Activated naive CD8-positive, alpha-beta T cell treated with anti-CD3 and anti-CD28 coated beads for 36 hours (primary cell): ENCODE measurements at regions not wholly inside any gene's neighbourhood (a gene's known extent, or its start where the extent isn't known, plus 50 kb on each side); places are given as distances from the start of the nearest gene placed in this dataset.
"Not testable (repeated sequence)": the region's sequence is repeated elsewhere in the genome, so short reads cannot be mapped to it uniquely, and the experiment has no call there.

Source experiments
- DNase-seq: peaks from one replicate; pipeline ENCODE4 v3.0.0; 2021
- H3K27ac Mint-ChIP-seq: one replicate; pipeline ENCODE4 v1.8.0; 2022; ENCODE audit warnings: mild to moderate bottlenecking, moderate library complexity, mixed read lengths
- H3K27me3 Mint-ChIP-seq: one replicate; pipeline ENCODE4 v1.8.0; 2022; ENCODE audit warnings: mild to moderate bottlenecking, mixed read lengths
- H3K36me3 Mint-ChIP-seq: one replicate; pipeline ENCODE4 v1.8.0; 2021; ENCODE audit warnings: mild to moderate bottlenecking, mixed read lengths
- H3K4me1 Mint-ChIP-seq: one replicate; pipeline ENCODE4 v1.8.0; 2021; ENCODE audit warnings: mixed read lengths
- H3K4me3 Mint-ChIP-seq: one replicate; pipeline ENCODE4 v1.8.0; 2022; ENCODE audit warnings: mild to moderate bottlenecking, moderate library complexity, mixed read lengths
- H3K9me3 Mint-ChIP-seq: one replicate; pipeline ENCODE4 v1.8.0; 2022; ENCODE audit warnings: mixed read lengths

GRCh38 chr6:1003394-1004160 lies 308.3 kb upstream of the FOXQ1 start:
- H3K9me3 Mint-ChIP-seq, result no peaks in the 10 kb centered on the region
- H3K4me1 Mint-ChIP-seq, result no peaks in the 10 kb centered on the region
- no peak for DNase-seq
- no peaks in the 10 kb centered on the region for H3K36me3 Mint-ChIP-seq
- H3K4me3 Mint-ChIP-seq, result no peak overlapping the region
- peaks cover 3% of the 10 kb centered on the region for H3K27me3 Mint-ChIP-seq
- no peak overlapping the region for H3K27ac Mint-ChIP-seq

- no peak for DNase-seq
- Mint-ChIP-seq H3K27ac (no peak overlapping the region), H3K4me1 (no peaks in the 10 kb centered on the region), H3K9me3 (no peaks in the 10 kb centered on the region), H3K36me3 (no peaks in the 10 kb centered on the region), H3K27me3 (peaks cover 3% of the 10 kb centered on the region), H3K4me3 (no peak overlapping the region)
Observed at GRCh38 chr6:1002989-1003388, 308.9 kb upstream of the FOXQ1 start.

GRCh38 chr6:1001655-1002349 lies 308.9 kb upstream of the EXOC2 start:
- H3K36me3 Mint-ChIP-seq, result no peaks in the 10 kb centered on the region
- peaks cover 4% of the 10 kb centered on the region for H3K27me3 Mint-ChIP-seq
- no peak overlapping the region for H3K4me3 Mint-ChIP-seq
- no peaks in the 10 kb centered on the region for H3K4me1 Mint-ChIP-seq
- H3K27ac Mint-ChIP-seq, result no peak overlapping the region
- no peaks in the 10 kb centered on the region for H3K9me3 Mint-ChIP-seq
- no peak for DNase-seq

GRCh38 chr6:999552-999951 lies 306.6 kb upstream of the EXOC2 start:
- H3K9me3 Mint-ChIP-seq, result no peaks in the 10 kb centered on the region
- no peak overlapping the region for H3K27ac Mint-ChIP-seq
- no peaks in the 10 kb centered on the region for H3K4me1 Mint-ChIP-seq
- H3K36me3 Mint-ChIP-seq, result no peaks in the 10 kb centered on the region
- DNase-seq, result no peak
- H3K4me3 Mint-ChIP-seq, result no peak overlapping the region
- H3K27me3 Mint-ChIP-seq, result peaks cover 15% of the 10 kb centered on the region

GRCh38 chr6:998551-998950 lies 305.6 kb upstream of the EXOC2 start:
- H3K36me3 Mint-ChIP-seq, result no peaks in the 10 kb centered on the region
- no peak overlapping the region for H3K27ac Mint-ChIP-seq
- H3K27me3 Mint-ChIP-seq, result peaks cover 20% of the 10 kb centered on the region
- no peaks in the 10 kb centered on the region for H3K9me3 Mint-ChIP-seq
- DNase-seq, result no peak
- H3K4me3 Mint-ChIP-seq, result no peak overlapping the region
- H3K4me1 Mint-ChIP-seq, result no peaks in the 10 kb centered on the region

GRCh38 chr6:996271-996852 lies 303.4 kb upstream of the EXOC2 start:
- Mint-ChIP-seq H3K27ac (no peak overlapping the region), H3K4me3 (no peak overlapping the region), H3K36me3 (no peaks in the 10 kb centered on the region), H3K4me1 (no peaks in the 10 kb centered on the region), H3K9me3 (no peaks in the 10 kb centered on the region), H3K27me3 (peaks cover 20% of the 10 kb centered on the region)
- DNase-seq, result no peak

GRCh38 chr6:991192-991591 lies 298.3 kb upstream of the EXOC2 start:
- H3K27me3 Mint-ChIP-seq, result peaks cover 45% of the 10 kb centered on the region
- no peaks in the 10 kb centered on the region for H3K36me3 Mint-ChIP-seq
- no peak overlapping the region for H3K27ac Mint-ChIP-seq
- no peaks in the 10 kb centered on the region for H3K4me1 Mint-ChIP-seq
- H3K9me3 Mint-ChIP-seq, result no peaks in the 10 kb centered on the region
- no peak overlapping the region for H3K4me3 Mint-ChIP-seq
- DNase-seq, result no peak

GRCh38 chr6:984031-984430 lies 291.1 kb upstream of the EXOC2 start:
- Mint-ChIP-seq H3K4me3 (no peak overlapping the region), H3K27ac (no peak overlapping the region), H3K9me3 (no peaks in the 10 kb centered on the region), H3K27me3 (peaks cover 43% of the 10 kb centered on the region), H3K36me3 (no peaks in the 10 kb centered on the region), H3K4me1 (no peaks in the 10 kb centered on the region)
- no peak for DNase-seq

- no peaks in the 10 kb centered on the region for H3K36me3 Mint-ChIP-seq
- no peak overlapping the region for H3K27ac Mint-ChIP-seq
- H3K9me3 Mint-ChIP-seq, result peaks cover 25% of the 10 kb centered on the region
- peaks cover 44% of the 10 kb centered on the region for H3K27me3 Mint-ChIP-seq
- H3K4me3 Mint-ChIP-seq, result no peak overlapping the region
- no peaks in the 10 kb centered on the region for H3K4me1 Mint-ChIP-seq
- no peak for DNase-seq
Observed at GRCh38 chr6:978937-979685, 286.2 kb upstream of the EXOC2 start.

- not testable (repeated sequence) for H3K4me1 Mint-ChIP-seq, H3K27ac Mint-ChIP-seq, H3K4me3 Mint-ChIP-seq, H3K36me3 Mint-ChIP-seq, DNase-seq
- H3K9me3 Mint-ChIP-seq, result peaks cover 25% of the 10 kb centered on the region
- H3K27me3 Mint-ChIP-seq, result peaks cover 44% of the 10 kb centered on the region
Observed at GRCh38 chr6:977226-977625, 284.3 kb upstream of the EXOC2 start.

- H3K9me3 Mint-ChIP-seq, result peaks cover 13% of the 10 kb centered on the region
- H3K4me1 Mint-ChIP-seq, result no peaks in the 10 kb centered on the region
- no peak for DNase-seq
- no peaks in the 10 kb centered on the region for H3K36me3 Mint-ChIP-seq
- no peak overlapping the region for H3K27ac Mint-ChIP-seq
- H3K27me3 Mint-ChIP-seq, result peaks cover 15% of the 10 kb centered on the region
- H3K4me3 Mint-ChIP-seq, result no peak overlapping the region
Observed at GRCh38 chr6:971981-972640, 279.2 kb upstream of the EXOC2 start.

GRCh38 chr6:968791-969190 lies 275.9 kb upstream of the EXOC2 start:
- Mint-ChIP-seq H3K4me3 (no peak overlapping the region), H3K27ac (no peak overlapping the region), H3K4me1 (no peaks in the 10 kb centered on the region), H3K36me3 (no peaks in the 10 kb centered on the region), H3K9me3 (no peaks in the 10 kb centered on the region), H3K27me3 (peaks cover 11% of the 10 kb centered on the region)
- no peak for DNase-seq

GRCh38 chr6:967701-968100 lies 274.8 kb upstream of the EXOC2 start:
- peaks cover 19% of the 10 kb centered on the region for H3K27me3 Mint-ChIP-seq
- H3K4me3 Mint-ChIP-seq, result no peak overlapping the region
- no peak for DNase-seq
- no peaks in the 10 kb centered on the region for H3K4me1 Mint-ChIP-seq
- H3K9me3 Mint-ChIP-seq, result no peaks in the 10 kb centered on the region
- no peaks in the 10 kb centered on the region for H3K36me3 Mint-ChIP-seq
- no peak overlapping the region for H3K27ac Mint-ChIP-seq

GRCh38 chr6:965343-965742 lies 272.4 kb upstream of the EXOC2 start:
- H3K4me3 Mint-ChIP-seq, result no peak overlapping the region
- no peak overlapping the region for H3K27ac Mint-ChIP-seq

GRCh38 chr6:963456-963855 lies 270.5 kb upstream of the EXOC2 start:
- no peaks in the 10 kb centered on the region for H3K9me3 Mint-ChIP-seq
- peaks cover 26% of the 10 kb centered on the region for H3K27me3 Mint-ChIP-seq
- DNase-seq, result no peak
- H3K4me3 Mint-ChIP-seq, result no peak overlapping the region
- no peak overlapping the region for H3K27ac Mint-ChIP-seq
- H3K4me1 Mint-ChIP-seq, result no peaks in the 10 kb centered on the region
- no peaks in the 10 kb centered on the region for H3K36me3 Mint-ChIP-seq

More at GRCh38 chr6:965343-965742, 272.4 kb upstream of the EXOC2 start:
- no peaks in the 10 kb centered on the region for H3K4me1 Mint-ChIP-seq
- H3K27me3 Mint-ChIP-seq, result peaks cover 26% of the 10 kb centered on the region
- DNase-seq, result no peak
- H3K36me3 Mint-ChIP-seq, result no peaks in the 10 kb centered on the region
- H3K9me3 Mint-ChIP-seq, result no peaks in the 10 kb centered on the region
